Rectal smooth muscle tissue (tissue), 1 donor: ENCODE measurements at regions not wholly inside any gene's neighbourhood (a gene's known extent, or its start where the extent isn't known, plus 50 kb on each side); places are given as distances from the start of the nearest gene placed in this dataset.

ENCODE experiments used
- H3K27ac ChIP-seq: one replicate; pipeline ENCODE4 v1.7.0; 2013; ENCODE audit warnings: low read depth, low read length, inconsistent platforms
- H3K27me3 ChIP-seq: one replicate; pipeline ENCODE4 v1.7.0; 2013; ENCODE audit warnings: low read length; ENCODE audit not compliant: control insufficient read depth, insufficient read depth
- H3K36me3 ChIP-seq: one replicate; pipeline ENCODE4 v1.7.0; 2013; ENCODE audit warnings: low read length; ENCODE audit not compliant: control insufficient read depth, insufficient read depth
- H3K4me1 ChIP-seq: one replicate; pipeline ENCODE4 v1.7.0; 2013; ENCODE audit warnings: low read length; ENCODE audit not compliant: control insufficient read depth, insufficient read depth
- H3K4me3 ChIP-seq: one replicate; pipeline ENCODE4 v1.7.0; 2013; ENCODE audit warnings: low read length
- H3K9ac ChIP-seq: one replicate; pipeline ENCODE4 v1.7.0; 2013; ENCODE audit warnings: low read length

DNA sequence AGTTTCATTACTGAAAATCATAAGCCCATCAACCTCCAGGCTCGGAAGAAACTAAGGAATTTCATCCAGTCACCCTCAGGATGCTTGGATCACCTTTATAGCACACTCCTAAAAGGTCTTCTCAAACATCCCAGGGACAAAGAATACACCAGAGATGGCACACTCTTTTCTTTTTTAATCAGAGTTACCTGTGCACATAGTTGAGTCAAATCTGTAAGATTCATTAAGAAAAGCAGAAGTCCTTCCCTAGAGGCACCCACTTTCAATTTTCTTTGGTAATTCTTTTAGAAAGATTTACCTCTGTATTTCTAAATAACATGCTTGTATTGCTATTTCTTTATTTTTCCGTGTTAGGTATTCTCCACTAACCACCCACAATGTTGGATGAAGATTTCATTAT, 50.6 kb upstream of the IL6 start:
- H3K27ac ChIP-seq, result no peak overlapping the region
- H3K36me3 ChIP-seq, result no peaks in the 10 kb centered on the region
- no peak overlapping the region for H3K9ac ChIP-seq
- no peaks in the 10 kb centered on the region for H3K4me1 ChIP-seq
- H3K27me3 ChIP-seq, result no peaks in the 10 kb centered on the region
- H3K4me3 ChIP-seq, result no peak overlapping the region

DNA sequence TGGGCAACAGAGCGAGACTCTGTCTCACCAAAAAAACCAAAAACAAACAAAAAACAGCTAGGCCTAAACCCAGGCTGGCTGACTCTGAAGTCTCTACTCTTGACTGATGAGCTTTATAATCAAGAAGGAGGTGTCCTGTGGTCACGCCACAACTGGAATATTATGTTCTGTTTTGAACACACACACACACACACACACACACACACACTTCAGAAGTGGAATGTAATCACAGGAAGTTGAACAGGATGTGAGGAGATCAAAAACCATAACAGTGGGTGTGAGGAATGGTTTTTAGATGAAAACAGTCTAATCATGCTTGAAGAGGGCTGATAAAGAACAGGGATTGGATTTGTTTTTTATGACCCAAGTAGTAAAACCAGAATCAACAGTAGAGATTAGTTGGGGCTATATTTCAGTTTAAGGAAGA, 51.1 kb upstream of the IL6 start:
- Histone ChIP-seq H3K36me3 (no peaks in the 10 kb centered on the region), H3K27me3 (no peaks in the 10 kb centered on the region), H3K27ac (no peak overlapping the region), H3K4me3 (no peak overlapping the region), H3K4me1 (no peaks in the 10 kb centered on the region), H3K9ac (no peak overlapping the region)

- Histone ChIP-seq H3K36me3 (no peaks in the 10 kb centered on the region), H3K27ac (no peak overlapping the region), H3K4me3 (no peak overlapping the region), H3K4me1 (no peaks in the 10 kb centered on the region), H3K27me3 (no peaks in the 10 kb centered on the region), H3K9ac (no peak overlapping the region)
These were observed 51.6 kb upstream of the IL6 start for GRCh38 chr7:22675421-22675820.

DNA sequence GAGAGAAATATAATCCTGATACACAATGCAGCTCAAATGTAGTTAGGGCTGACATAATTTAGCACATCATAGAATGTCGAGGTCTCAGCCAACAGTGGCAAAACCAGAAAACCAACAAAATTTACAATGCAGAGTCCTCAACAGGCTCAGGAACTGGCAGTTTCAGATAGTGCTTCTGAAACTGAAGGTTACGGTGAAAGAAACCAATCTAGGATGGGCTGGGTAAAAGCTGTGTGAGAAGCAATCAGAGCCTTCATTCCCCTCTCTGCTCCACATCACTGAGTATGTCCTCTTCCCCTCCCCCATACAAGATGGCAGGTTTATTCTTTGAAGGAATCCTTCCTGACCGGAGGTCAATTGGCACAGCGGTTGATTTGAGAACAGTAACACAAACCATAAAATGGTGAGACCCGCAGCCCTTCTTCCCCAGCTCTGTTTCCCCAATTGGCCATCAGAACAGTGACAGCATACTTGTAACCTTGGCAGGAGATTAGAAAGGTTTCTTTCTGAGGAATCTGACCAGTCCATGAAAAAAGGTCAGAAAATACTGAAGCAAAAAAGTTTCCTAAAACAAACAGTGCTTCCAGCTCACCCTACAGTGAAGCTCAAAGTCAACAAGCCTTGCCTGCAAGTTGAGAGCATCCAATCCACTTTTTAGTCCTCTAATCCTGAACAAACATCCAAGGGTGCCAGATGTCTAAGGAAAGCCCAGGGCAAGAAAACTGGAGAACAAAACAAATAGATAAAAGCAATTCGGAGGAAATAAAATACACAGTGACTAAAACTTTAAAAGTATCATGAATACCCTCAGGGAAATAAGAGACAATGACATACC, 53.9 kb upstream of the IL6 start:
- Histone ChIP-seq H3K27ac (no peak overlapping the region), H3K36me3 (no peaks in the 10 kb centered on the region), H3K4me3 (no peak overlapping the region), H3K9ac (no peak overlapping the region), H3K27me3 (no peaks in the 10 kb centered on the region), H3K4me1 (no peaks in the 10 kb centered on the region)

- Histone ChIP-seq H3K27ac (no peak overlapping the region), H3K9ac (no peak overlapping the region), H3K27me3 (no peaks in the 10 kb centered on the region), H3K4me3 (no peak overlapping the region), H3K36me3 (no peaks in the 10 kb centered on the region), H3K4me1 (no peaks in the 10 kb centered on the region)
These were observed 55.7 kb upstream of the IL6 start for GRCh38 chr7:22671177-22671879.

DNA sequence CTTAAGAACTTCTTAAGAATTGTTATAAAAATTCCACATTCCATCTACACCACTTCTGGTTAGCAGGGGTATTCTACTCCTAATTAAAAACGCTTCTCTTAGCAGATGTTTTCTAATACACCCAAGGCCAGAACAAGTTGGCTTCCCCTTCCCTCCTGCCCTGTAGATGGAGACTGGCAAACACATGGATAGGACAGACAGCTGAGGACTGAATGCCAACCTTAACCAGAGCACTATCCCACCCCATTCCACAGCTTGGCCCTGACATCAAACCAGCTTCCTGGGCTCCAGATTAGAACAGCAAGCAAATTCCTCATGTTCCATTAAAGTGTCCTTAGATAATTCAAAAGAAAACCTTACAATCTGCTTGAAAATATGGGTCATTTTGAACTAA, 56.6 kb upstream of the IL6 start:
- no peaks in the 10 kb centered on the region for H3K27me3 ChIP-seq
- H3K9ac ChIP-seq, result no peak overlapping the region
- H3K27ac ChIP-seq, result no peak overlapping the region
- no peaks in the 10 kb centered on the region for H3K36me3 ChIP-seq
- no peak overlapping the region for H3K4me3 ChIP-seq
- no peaks in the 10 kb centered on the region for H3K4me1 ChIP-seq

- Histone ChIP-seq H3K9ac (no peak overlapping the region), H3K27ac (no peak overlapping the region), H3K4me3 (no peak overlapping the region), H3K27me3 (no peaks in the 10 kb centered on the region), H3K4me1 (no peaks in the 10 kb centered on the region), H3K36me3 (no peaks in the 10 kb centered on the region)
These were observed 57.1 kb upstream of the IL6 start for GRCh38 chr7:22669692-22670421.

GRCh38 chr7:22668971-22669401, 58.0 kb upstream of the IL6 start:
- H3K4me1 ChIP-seq, result no peaks in the 10 kb centered on the region

DNA sequence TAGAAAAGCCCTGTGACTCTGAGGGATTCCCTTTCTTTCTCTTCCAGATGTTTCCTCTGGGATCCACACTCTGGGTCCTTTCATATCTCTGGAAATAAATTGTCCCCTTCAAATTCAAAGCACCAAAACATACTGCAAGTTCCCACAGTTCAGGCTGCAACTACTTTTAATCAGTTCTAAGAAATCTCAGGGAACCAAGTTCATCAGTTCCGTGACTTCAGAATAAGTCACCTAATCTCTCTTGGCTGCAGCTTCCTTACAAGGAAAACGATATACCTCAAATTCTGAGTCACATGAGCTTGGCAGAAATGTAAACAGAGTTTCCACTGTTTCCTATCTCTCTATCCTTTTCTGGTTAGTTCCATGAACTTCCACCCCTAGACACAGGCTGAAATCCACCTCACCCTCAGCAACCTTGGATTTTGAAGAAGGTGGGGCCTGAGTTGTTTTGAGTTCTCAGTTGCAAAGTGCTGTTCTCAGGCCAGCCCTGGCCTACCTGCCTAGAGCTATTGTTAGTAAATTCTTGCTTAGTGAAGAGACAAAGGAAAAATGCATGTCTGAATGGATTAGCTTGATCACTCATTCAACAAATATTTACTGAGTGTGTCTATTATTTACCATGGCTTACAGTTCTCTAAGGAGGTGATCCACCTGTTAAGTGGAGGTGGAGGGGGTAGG, 59.3 kb upstream of the IL6 start:
- Histone ChIP-seq H3K4me1 (no peaks in the 10 kb centered on the region), H3K9ac (no peak overlapping the region), H3K27ac (no peak overlapping the region), H3K27me3 (no peaks in the 10 kb centered on the region), H3K4me3 (no peak overlapping the region), H3K36me3 (no peaks in the 10 kb centered on the region)

More at GRCh38 chr7:22668971-22669401, 58.0 kb upstream of the IL6 start:
- Histone ChIP-seq H3K36me3 (no peaks in the 10 kb centered on the region), H3K4me3 (no peak overlapping the region), H3K9ac (no peak overlapping the region), H3K27me3 (no peaks in the 10 kb centered on the region), H3K27ac (no peak overlapping the region)

GRCh38 chr7:22667187-22667561, 59.8 kb upstream of the IL6 start:
- H3K9ac ChIP-seq, result no peak overlapping the region
- H3K27me3 ChIP-seq, result no peaks in the 10 kb centered on the region
- no peaks in the 10 kb centered on the region for H3K4me1 ChIP-seq
- no peaks in the 10 kb centered on the region for H3K36me3 ChIP-seq
- no peak overlapping the region for H3K4me3 ChIP-seq
- no peak overlapping the region for H3K27ac ChIP-seq

GRCh38 chr7:22666732-22667131, 60.3 kb upstream of the IL6 start:
- H3K36me3 ChIP-seq, result no peaks in the 10 kb centered on the region
- no peaks in the 10 kb centered on the region for H3K4me1 ChIP-seq
- no peak overlapping the region for H3K4me3 ChIP-seq
- H3K27ac ChIP-seq, result no peak overlapping the region
- no peak overlapping the region for H3K9ac ChIP-seq
- H3K27me3 ChIP-seq, result no peaks in the 10 kb centered on the region

GRCh38 chr7:22665923-22666322, 61.1 kb upstream of the IL6 start:
- Histone ChIP-seq H3K4me1 (no peaks in the 10 kb centered on the region), H3K36me3 (no peaks in the 10 kb centered on the region), H3K9ac (no peak overlapping the region), H3K27me3 (no peaks in the 10 kb centered on the region), H3K4me3 (no peak overlapping the region), H3K27ac (no peak overlapping the region)
